B cell (primary cell): ENCODE measurements at regions not wholly inside any gene's neighbourhood (a gene's known extent, or its start where the extent isn't known, plus 50 kb on each side); places are given as distances from the start of the nearest gene placed in this dataset.

Experiments used
- ATAC-seq: fragments of 200-7000 bp; cut with Tn5 transposase; one replicate; pipeline ENCODE4 v1.10.0; 2021; ENCODE audit warnings: low read depth, mild to moderate bottlenecking, moderate number of reproducible peaks, moderate library complexity
- CTCF ChIA-PET: fragments of 350-600 bp; sonication (Branson Sonifier 250); formaldehyde crosslinking; loops from one replicate; lab custom pipeline; 2021; ENCODE audit warnings: antibody characterized with exemption, inconsistent platforms; lab: Charles Lee
- POLR2A ChIA-PET: fragments of 350-600 bp; sonication (Branson Sonifier 250); formaldehyde crosslinking; loops from one replicate; lab custom pipeline; 2021; ENCODE audit warnings: antibody characterized with exemption; lab: Charles Lee
- DNase-seq: peaks from one replicate; pipeline ENCODE4 v3.0.0; 2013
- H2AFZ ChIP-seq: 2 replicates; pipeline ENCODE4 v1.6.1; 2012; ENCODE audit warnings: mild to moderate bottlenecking, low read depth, low read length; ENCODE audit not compliant: insufficient read depth, poor library complexity, severe bottlenecking
- H3K27ac ChIP-seq, 2 donors: 1 replicate in 1 of 2; 2 replicates in 1 of 2; pipeline ENCODE4 v1.5.1; 2012 to 2013; ENCODE audit warnings: low read length in 2 of 2, mild to moderate bottlenecking in 2 of 2, moderate library complexity in 1 of 2
- H3K27me3 ChIP-seq, 4 experiments: fragments of 200-600 bp in 1 of 4; sonication (generic) in 1 of 4; replicated peaks in 1 of 4; 1 replicate in 2 of 4; 2 replicates in 2 of 4; pipeline versions ENCODE4 v1.6.1 to v1.7.0; 2013 to 2016; ENCODE audit warnings: low read length in 3 of 4, mild to moderate bottlenecking in 2 of 4, mixed read lengths in 1 of 4, moderate library complexity in 1 of 4; ENCODE audit not compliant: insufficient read depth in 4 of 4, control insufficient read depth in 3 of 4; ENCODE audit errors: control extremely low read depth in 1 of 4
- H3K36me3 ChIP-seq, 2 experiments: replicated peaks in 1 of 2; 1 replicate in 1 of 2; 2 replicates in 1 of 2; pipeline versions ENCODE4 v1.6.1 to v1.7.1; 2013; ENCODE audit warnings: low read length in 1 of 2; ENCODE audit not compliant: insufficient read depth in 2 of 2, control insufficient read depth in 1 of 2; ENCODE audit errors: control extremely low read depth in 1 of 2, extremely low read depth in 1 of 2
- H3K4me1 ChIP-seq, 2 donors: fragments of 200-600 bp in 1 of 2; sonication (generic) in 1 of 2; 1 replicate in 1 of 2; 2 replicates in 1 of 2; pipeline versions ENCODE4 v1.5.1 to v1.6.1; 2013 to 2017; ENCODE audit warnings: low read length in 2 of 2; ENCODE audit not compliant: control insufficient read depth in 2 of 2, insufficient read depth in 2 of 2
- H3K4me2 ChIP-seq: replicated peaks from 2 replicates; pipeline ENCODE3; 2012; ENCODE audit warnings: mild to moderate bottlenecking, low read depth, low read length; ENCODE audit not compliant: poor library complexity, severe bottlenecking
- H3K4me3 ChIP-seq, 5 experiments: fragments of 200-600 bp in 1 of 5; sonication (generic) in 1 of 5; 1 replicate in 3 of 5; 2 replicates in 2 of 5; pipeline versions ENCODE4 v1.5.1 to v1.7.0; 2011 to 2016; ENCODE audit warnings: low read length in 4 of 5, mild to moderate bottlenecking in 4 of 5, low read depth in 2 of 5, control low read depth in 1 of 5, moderate library complexity in 1 of 5; ENCODE audit not compliant: insufficient read depth in 1 of 5; ENCODE audit errors: control extremely low read depth in 1 of 5, extremely low read depth in 1 of 5
- H3K79me2 ChIP-seq: fragments of 200-600 bp; sonication (generic); one replicate; pipeline ENCODE4 v1.6.0; 2016; ENCODE audit warnings: low read length; ENCODE audit not compliant: control insufficient read depth, insufficient read depth
- H3K9ac ChIP-seq: fragments of 200-600 bp; sonication (generic); 2 replicates; pipeline ENCODE4 v1.6.1; 2017; ENCODE audit warnings: mild to moderate bottlenecking, low read length, moderate library complexity
- H3K9me3 ChIP-seq, 3 donors: one replicate each; pipeline versions ENCODE4 v1.6.1 to v1.7.1; 2013; ENCODE audit warnings: low read length in 2 of 3; ENCODE audit not compliant: control insufficient read depth in 2 of 3, insufficient read depth in 1 of 3; ENCODE audit errors: control extremely low read depth in 1 of 3
- H4K20me1 ChIP-seq: 2 replicates; pipeline ENCODE4 v1.6.0; 2012; ENCODE audit warnings: mild to moderate bottlenecking, low read length; ENCODE audit not compliant: insufficient read depth, control insufficient read depth, poor library complexity, severe bottlenecking
- H3K27ac Mint-ChIP-seq: one replicate; pipeline ENCODE4 v1.8.0; 2021; ENCODE audit warnings: mixed read lengths
- H3K27me3 Mint-ChIP-seq: one replicate; pipeline ENCODE4 v1.8.0; 2021; ENCODE audit warnings: mixed read lengths
- H3K4me1 Mint-ChIP-seq: one replicate; pipeline ENCODE4 v1.8.0; 2021; ENCODE audit warnings: mixed read lengths
- H3K4me3 Mint-ChIP-seq: one replicate; pipeline ENCODE4 v1.8.0; 2021; ENCODE audit warnings: mixed read lengths
- H3K9me3 Mint-ChIP-seq: one replicate; pipeline ENCODE4 v1.8.0; 2022; ENCODE audit warnings: mixed read lengths; ENCODE audit not compliant: insufficient read depth
- EZH2 ChIP-seq: IDR thresholded peaks from 2 replicates; pipeline ENCODE4 v1.6.1; 2012; ENCODE audit warnings: borderline replicate concordance, low read depth, mild to moderate bottlenecking, moderate library complexity, low read length; ENCODE audit not compliant: insufficient read depth, poor library complexity, severe bottlenecking
- WGBS: methylation state at CpG from one replicate; pipeline ENCODE4 v1.1.5; 2013; ENCODE audit warnings: missing lambda C conversion rate; ENCODE audit not compliant: insufficient coverage; 5-methylcytosine and 5-hydroxymethylcytosine counted together
- intact Hi-C: fragments of 100-400 bp; cut with micrococcal nuclease; formaldehyde crosslinking; loops from one replicate; pipeline ENCODE4 v1.10.0; 2022
- TF ChIP-seq, protein P1 (sequence below): fragments of 200-600 bp; IDR thresholded peaks from one replicate; pipeline ENCODE4 v1.8.0; 2022; ENCODE audit warnings: antibody characterized with exemption, mild to moderate bottlenecking

DNA sequence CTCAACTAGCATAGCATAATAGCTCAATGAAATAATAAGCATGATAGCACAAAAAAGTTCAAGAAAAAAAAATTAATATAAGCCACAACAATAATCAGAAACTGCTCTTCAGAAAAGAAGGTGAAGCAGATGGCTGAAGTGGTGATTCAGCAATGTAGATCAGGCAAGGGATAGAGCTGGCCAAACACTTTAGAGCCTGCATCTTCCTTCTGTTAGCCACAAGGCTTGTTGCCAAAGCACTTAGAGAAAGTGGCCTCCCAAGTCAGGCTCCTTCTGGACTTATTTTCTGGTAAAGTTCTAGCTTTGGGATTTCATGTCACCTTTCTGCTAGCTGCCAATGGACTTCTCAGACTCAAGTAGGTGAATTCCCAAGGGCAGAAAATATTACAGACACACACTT lies 60.3 kb upstream of the C1orf87 start:
- Mint-ChIP-seq H3K9me3 (no peaks in the 10 kb centered on the region), H3K27me3 (no peaks in the 10 kb centered on the region), H3K4me3 (no peak overlapping the region), H3K27ac (no peak overlapping the region), H3K4me1 (no peaks in the 10 kb centered on the region)
- intact Hi-C loops, result no loop called here
- ChIA-PET POLR2A (no interaction called here), CTCF (no interaction called here)
- TF ChIP-seq, protein P1, sequence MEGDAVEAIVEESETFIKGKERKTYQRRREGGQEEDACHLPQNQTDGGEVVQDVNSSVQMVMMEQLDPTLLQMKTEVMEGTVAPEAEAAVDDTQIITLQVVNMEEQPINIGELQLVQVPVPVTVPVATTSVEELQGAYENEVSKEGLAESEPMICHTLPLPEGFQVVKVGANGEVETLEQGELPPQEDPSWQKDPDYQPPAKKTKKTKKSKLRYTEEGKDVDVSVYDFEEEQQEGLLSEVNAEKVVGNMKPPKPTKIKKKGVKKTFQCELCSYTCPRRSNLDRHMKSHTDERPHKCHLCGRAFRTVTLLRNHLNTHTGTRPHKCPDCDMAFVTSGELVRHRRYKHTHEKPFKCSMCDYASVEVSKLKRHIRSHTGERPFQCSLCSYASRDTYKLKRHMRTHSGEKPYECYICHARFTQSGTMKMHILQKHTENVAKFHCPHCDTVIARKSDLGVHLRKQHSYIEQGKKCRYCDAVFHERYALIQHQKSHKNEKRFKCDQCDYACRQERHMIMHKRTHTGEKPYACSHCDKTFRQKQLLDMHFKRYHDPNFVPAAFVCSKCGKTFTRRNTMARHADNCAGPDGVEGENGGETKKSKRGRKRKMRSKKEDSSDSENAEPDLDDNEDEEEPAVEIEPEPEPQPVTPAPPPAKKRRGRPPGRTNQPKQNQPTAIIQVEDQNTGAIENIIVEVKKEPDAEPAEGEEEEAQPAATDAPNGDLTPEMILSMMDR, result no peak
- no peak for TF ChIP-seq EZH2
- Histone ChIP-seq H2AFZ (no peak overlapping the region), H3K27ac (no peak overlapping the region), H3K9me3 (no peaks in the 10 kb centered on the region), H3K36me3 (no peaks in the 10 kb centered on the region), H3K9ac (no peak overlapping the region), H3K4me2 (no peak overlapping the region), H3K27me3 (no peaks in the 10 kb centered on the region), H3K4me1 (no peaks in the 10 kb centered on the region), H4K20me1 (no peaks in the 10 kb centered on the region), H3K4me3 (no peak overlapping the region), H3K79me2 (no peaks in the 10 kb centered on the region)
- DNase-seq (no peak), ATAC-seq (no peak)

DNA sequence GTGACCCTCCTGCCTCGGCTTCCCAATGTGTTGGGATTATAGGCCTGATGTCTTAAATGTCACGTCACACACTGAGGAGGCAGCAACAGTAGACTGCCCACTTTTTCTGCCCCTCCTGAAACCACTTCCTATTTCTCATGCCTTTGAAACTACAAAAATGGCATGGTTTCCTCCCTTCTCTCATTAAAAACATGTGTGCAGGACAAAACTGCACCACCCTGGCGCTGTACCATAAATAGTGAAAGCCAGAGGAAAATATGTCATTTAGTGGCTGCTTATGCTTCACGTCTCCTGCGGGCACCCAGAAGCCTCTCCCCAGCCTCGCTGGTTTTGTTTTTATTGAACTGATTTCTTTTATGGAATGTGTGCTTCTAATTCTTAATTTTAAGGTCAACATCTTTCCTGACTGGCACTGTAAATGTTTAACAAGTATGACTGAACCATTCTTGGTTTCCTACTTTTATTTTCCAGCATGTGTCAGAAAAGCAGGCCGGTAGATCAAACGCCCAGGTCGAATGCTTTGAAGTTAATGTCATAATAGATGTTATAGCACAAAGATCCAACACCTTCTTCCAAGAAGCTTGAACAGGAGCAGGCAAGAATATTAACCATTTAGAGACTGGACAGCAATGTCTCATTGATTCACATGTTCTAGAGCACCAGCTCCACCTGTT lies 59.6 kb upstream of the C1orf87 start:
- no peak for TF ChIP-seq EZH2
- TF ChIP-seq, protein P1, result no peak
- Histone ChIP-seq H3K79me2 (no peaks in the 10 kb centered on the region), H3K4me3 (no peak overlapping the region), H3K4me2 (no peak overlapping the region), H3K36me3 (no peaks in the 10 kb centered on the region), H4K20me1 (no peaks in the 10 kb centered on the region), H3K4me1 (no peaks in the 10 kb centered on the region), H3K27ac (no peak overlapping the region), H3K27me3 (no peaks in the 10 kb centered on the region), H3K9ac (no peak overlapping the region), H2AFZ (no peak overlapping the region), H3K9me3 (no peaks in the 10 kb centered on the region)
- no peak overlapping the region for H3K4me3 Mint-ChIP-seq
- intact Hi-C loops, result no loop called here
- H3K4me1 Mint-ChIP-seq, result no peaks in the 10 kb centered on the region
- ChIA-PET CTCF (no interaction called here), POLR2A (no interaction called here)
- no peak for ATAC-seq
- no peak overlapping the region for H3K27ac Mint-ChIP-seq
- H3K9me3 Mint-ChIP-seq, result no peaks in the 10 kb centered on the region
- no peaks in the 10 kb centered on the region for H3K27me3 Mint-ChIP-seq
- WGBS, result 17% methylated on average over 6 of the region's 9 CpGs
- no peak for DNase-seq
